PC-3 (cell line): ENCODE measurements at regions not wholly inside any gene's neighbourhood (a gene's known extent, or its start where the extent isn't known, plus 50 kb on each side); places are given as distances from the start of the nearest gene placed in this dataset.

Experiments used
- ATAC-seq: fragments of 200-7000 bp; cut with Tn5 transposase; 2 replicates; pipeline ENCODE4 v1.9.1; 2020; ENCODE audit warnings: mild to moderate bottlenecking, moderate library complexity
- BruUV-seq: library from RNA; stranded (reverse); fragments of 400-500 nt; replicated peaks from 2 replicates; lab custom pipeline; 2021; lab: Mats Ljungman, UMichigan
- CTCF ChIA-PET: fragments of 300-600 bp; sonication (Branson Sonifier 250); formaldehyde crosslinking; loops from one replicate; lab custom pipeline; 2022; ENCODE audit warnings: antibody characterized with exemption; lab: Charles Lee
- POLR2A ChIA-PET: fragments of 300-600 bp; sonication (Branson Sonifier 250); formaldehyde crosslinking; loops from one replicate; lab custom pipeline; 2022; ENCODE audit warnings: antibody characterized with exemption; ENCODE audit not compliant: unreplicated experiment; lab: Charles Lee
- DNase-seq: peaks from one replicate; pipeline ENCODE4 v3.0.0-alpha.2; 2015
- H2AFZ ChIP-seq: fragments of 300-600 bp; sonication (generic); 2 replicates; pipeline ENCODE4 v1.6.0; 2016; ENCODE audit warnings: antibody characterized with exemption, low read length
- H3F3A ChIP-seq: fragments of 300-600 bp; sonication (generic); one replicate; pipeline ENCODE4 v1.6.0; 2017; ENCODE audit warnings: antibody characterized with exemption, low read length, control low read depth, mild to moderate bottlenecking; ENCODE audit not compliant: unreplicated experiment
- H3K27ac ChIP-seq: fragments of 300-600 bp; sonication (generic); 2 replicates; pipeline ENCODE4 v1.5.1; 2016; ENCODE audit warnings: mild to moderate bottlenecking, low read length
- H3K27me3 ChIP-seq: fragments of 300-600 bp; sonication (generic); 2 replicates; pipeline ENCODE4 v1.6.1; 2016; ENCODE audit warnings: low read length, mixed read lengths
- H3K36me3 ChIP-seq: fragments of 300-600 bp; sonication (generic); 2 replicates; pipeline ENCODE4 v1.6.1; 2016; ENCODE audit warnings: low read depth, mixed run types, low read length, mixed read lengths
- H3K4me1 ChIP-seq: fragments of 300-600 bp; sonication (generic); 2 replicates; pipeline ENCODE4 v1.5.1; 2016; ENCODE audit warnings: low read length; ENCODE audit not compliant: insufficient read depth
- H3K4me2 ChIP-seq: fragments of 300-600 bp; sonication (generic); 2 replicates; pipeline ENCODE4 v1.6.0; 2016; ENCODE audit warnings: low read length
- H3K4me3 ChIP-seq: fragments of 300-600 bp; sonication (generic); 2 replicates; pipeline ENCODE4 v1.5.1; 2016; ENCODE audit warnings: mild to moderate bottlenecking, low read length, mixed read lengths
- H3K79me2 ChIP-seq: fragments of 300-600 bp; sonication (generic); 2 replicates; pipeline ENCODE4 v1.6.1; 2017; ENCODE audit warnings: low read length, mixed read lengths
- H3K9ac ChIP-seq: fragments of 300-600 bp; sonication (generic); 2 replicates; pipeline ENCODE4 v1.6.0; 2016; ENCODE audit warnings: mild to moderate bottlenecking, low read length
- H3K9me2 ChIP-seq: fragments of 300-600 bp; sonication (generic); replicated peaks from 2 replicates; pipeline ENCODE4 v1.6.1; 2016; ENCODE audit warnings: mixed run types, low read length, mixed read lengths
- H3K9me3 ChIP-seq: fragments of 300-600 bp; sonication (generic); 2 replicates; pipeline ENCODE4 v1.6.1; 2016; ENCODE audit warnings: low read length, mixed read lengths
- H4K20me1 ChIP-seq: fragments of 300-600 bp; sonication (generic); 2 replicates; pipeline ENCODE4 v1.6.1; 2016; ENCODE audit warnings: low read length, mixed read lengths
- EZH2phosphoT487 ChIP-seq: fragments of 300-600 bp; sonication (generic); IDR thresholded peaks from 2 replicates; pipeline ENCODE4 v1.6.1; 2018; ENCODE audit warnings: mild to moderate bottlenecking, antibody characterized with exemption, low read length, borderline replicate concordance
- intact Hi-C: fragments of 100-400 bp; cut with micrococcal nuclease; formaldehyde crosslinking; loops from 2 replicates; pipeline ENCODE4 v1.9.0; 2023
- TF ChIP-seq, protein P1 (sequence below): fragments of 300-600 bp; sonication (generic); conservative IDR thresholded peaks from 2 replicates; pipeline ENCODE4 v1.5.1; 2017; ENCODE audit warnings: antibody characterized with exemption, low read depth, mild to moderate bottlenecking, low read length

DNA sequence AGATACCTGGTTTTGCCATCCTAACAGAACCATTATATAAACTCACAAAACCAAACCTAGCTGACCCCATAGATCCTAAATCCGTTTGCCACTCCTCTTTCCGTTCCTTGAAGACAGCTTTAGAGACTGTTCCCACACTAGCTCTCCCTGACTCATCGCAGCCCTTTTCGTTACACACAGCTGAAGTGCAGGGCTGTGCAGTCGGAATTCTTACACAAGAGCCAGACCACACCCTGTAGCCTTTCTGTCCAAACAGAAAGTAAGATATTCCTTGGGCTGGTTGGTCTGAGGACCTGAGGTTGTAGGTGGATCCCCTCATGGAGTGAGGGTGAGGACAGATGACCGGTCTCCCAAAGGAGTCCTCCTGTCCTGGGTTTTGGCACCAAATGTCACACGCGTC, 56.7 kb upstream of the NAA35 start:
- CTCF ChIA-PET: no interaction called here
- H3F3A ChIP-seq: no peaks in the 10 kb centered on the region
- no peak overlapping the region for H3K27ac ChIP-seq
- H3K9ac ChIP-seq: no peak overlapping the region
- H3K4me2 ChIP-seq: no peak overlapping the region
- no peaks in the 10 kb centered on the region for H4K20me1 ChIP-seq
- no peaks in the 10 kb centered on the region for H3K4me1 ChIP-seq
- TF ChIP-seq EZH2phosphoT487: no peak
- no peak for DNase-seq
- POLR2A ChIA-PET: no interaction called here
- no peaks in the 10 kb centered on the region for H3K27me3 ChIP-seq
- H3K4me3 ChIP-seq: no peak overlapping the region
- H3K79me2 ChIP-seq: no peaks in the 10 kb centered on the region
- intact Hi-C loops: no loop called here
- ATAC-seq: no peak
- no peaks in the 10 kb centered on the region for H3K9me3 ChIP-seq
- no peak overlapping the region for H2AFZ ChIP-seq
- H3K9me2 ChIP-seq: no peaks in the 10 kb centered on the region
- H3K36me3 ChIP-seq: no peaks in the 10 kb centered on the region
- BruUV-seq: no TSS peak

- no peak for ATAC-seq
- CTCF ChIA-PET: no interaction called here
- TF ChIP-seq, protein P1, sequence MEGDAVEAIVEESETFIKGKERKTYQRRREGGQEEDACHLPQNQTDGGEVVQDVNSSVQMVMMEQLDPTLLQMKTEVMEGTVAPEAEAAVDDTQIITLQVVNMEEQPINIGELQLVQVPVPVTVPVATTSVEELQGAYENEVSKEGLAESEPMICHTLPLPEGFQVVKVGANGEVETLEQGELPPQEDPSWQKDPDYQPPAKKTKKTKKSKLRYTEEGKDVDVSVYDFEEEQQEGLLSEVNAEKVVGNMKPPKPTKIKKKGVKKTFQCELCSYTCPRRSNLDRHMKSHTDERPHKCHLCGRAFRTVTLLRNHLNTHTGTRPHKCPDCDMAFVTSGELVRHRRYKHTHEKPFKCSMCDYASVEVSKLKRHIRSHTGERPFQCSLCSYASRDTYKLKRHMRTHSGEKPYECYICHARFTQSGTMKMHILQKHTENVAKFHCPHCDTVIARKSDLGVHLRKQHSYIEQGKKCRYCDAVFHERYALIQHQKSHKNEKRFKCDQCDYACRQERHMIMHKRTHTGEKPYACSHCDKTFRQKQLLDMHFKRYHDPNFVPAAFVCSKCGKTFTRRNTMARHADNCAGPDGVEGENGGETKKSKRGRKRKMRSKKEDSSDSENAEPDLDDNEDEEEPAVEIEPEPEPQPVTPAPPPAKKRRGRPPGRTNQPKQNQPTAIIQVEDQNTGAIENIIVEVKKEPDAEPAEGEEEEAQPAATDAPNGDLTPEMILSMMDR: no peak
- Histone ChIP-seq H3K9me3 (no peaks in the 10 kb centered on the region), H4K20me1 (no peaks in the 10 kb centered on the region), H3K4me3 (no peak overlapping the region), H3K27ac (no peak overlapping the region), H2AFZ (no peak overlapping the region), H3K27me3 (no peaks in the 10 kb centered on the region), H3K79me2 (no peaks in the 10 kb centered on the region), H3K9me2 (no peaks in the 10 kb centered on the region), H3K4me2 (no peak overlapping the region), H3K4me1 (no peaks in the 10 kb centered on the region), H3K9ac (no peak overlapping the region), H3K36me3 (no peaks in the 10 kb centered on the region), H3F3A (no peaks in the 10 kb centered on the region)
- intact Hi-C loops: no loop called here
- no TSS peak for BruUV-seq
- POLR2A ChIA-PET: no interaction called here
- no peak for DNase-seq
These were observed 50.0 kb upstream of the NAA35 start for GRCh38 chr9:85890962-85891361.
